ENCODE measurements at regions not wholly inside any gene's neighbourhood (a gene's known extent, or its start where the extent isn't known, plus 50 kb on each side); places are given as distances from the start of the nearest gene placed in this dataset.

GRCh38 chr10:44313761-44314165, 71.1 kb downstream of the CXCL12 start:
- H3K9me3 Mint-ChIP-seq = peaks cover 0 to 4% (median 0%) of the 10 kb centered on the region in 7 donors
- H3K4me3 Mint-ChIP-seq = no peak overlapping the region
- intact Hi-C loops (cut with micrococcal nuclease) = loop anchor here (5.0 kb wide), 1 partner anchor 641 kb away; no protein-coding TSS in a partner anchor

GRCh38 chr10:44312401-44312800, 72.5 kb downstream of the CXCL12 start:
- no peak overlapping the region for H3K4me3 ChIP-seq (replicated peaks in 1 of 3; ENCODE audit: low read depth in 2 of 3, low read length in 3 of 3)
- Mint-ChIP-seq H3K9me3 (peaks cover 0 to 4% (median 0%) of the 10 kb centered on the region in 7 donors), H3K27me3 (ENCODE audit: low read depth in 3 of 3) (peaks cover 6 to 17% (median 12%) of the 10 kb centered on the region in 3 donors), H3K36me3 (no peaks in the 10 kb centered on the region), H3K4me1 (peaks cover 5% of the 10 kb centered on the region), H3K4me3 (no peak overlapping the region), H3K27ac (no peak overlapping the region)
- no peak overlapping the region for H2AFZ ChIP-seq (ENCODE audit: insufficient read depth, low read depth, low read length, poor library complexity, severe bottlenecking)
- no peak overlapping the region for H3K4me2 ChIP-seq (replicated peaks; ENCODE audit: extremely low read depth, low read length, poor library complexity, severe bottlenecking)
- no peak for TF ChIP-seq CTCF (IDR thresholded peaks at IDR 0.05)
- peaks cover 0 to 6% of the 10 kb centered on the region in 2 donors for H3K4me1 ChIP-seq (ENCODE audit: control insufficient read depth in 1 of 2, insufficient read depth in 2 of 2, low read length in 2 of 2)
- intact Hi-C loops (cut with micrococcal nuclease) = loop anchor here (5.0 kb wide), 1 partner anchor 640 kb away; no protein-coding TSS in a partner anchor
- H3K79me2 ChIP-seq (ENCODE audit: insufficient read depth, low read length) = no peaks in the 10 kb centered on the region
- H3K27ac ChIP-seq (ENCODE audit: low read depth in 1 of 2, low read length in 2 of 2) = no peak overlapping the region
- no peaks in the 10 kb centered on the region for H3K36me3 ChIP-seq (replicated peaks in 1 of 2; ENCODE audit: control insufficient read depth in 1 of 2, insufficient read depth in 2 of 2, low read length in 2 of 2)
- 43% methylated on average over 1 of the region's 3 CpGs for WGBS (ENCODE audit: insufficient coverage)
- H3K27me3 ChIP-seq (ENCODE audit: control insufficient read depth in 2 of 2, insufficient read depth in 2 of 2, low read length in 2 of 2) = no peaks in the 10 kb centered on the region
- no peaks in the 10 kb centered on the region for H3K9me3 ChIP-seq (replicated peaks in 1 of 2; ENCODE audit: control insufficient read depth in 1 of 2, insufficient read depth in 1 of 2, low read length in 2 of 2)
- no peaks in the 10 kb centered on the region for H4K20me1 ChIP-seq (ENCODE audit: insufficient read depth, low read length)
- no peak overlapping the region for H3K9ac ChIP-seq (ENCODE audit: insufficient read depth, low read length, poor library complexity, severe bottlenecking)
- DNase-seq = no peak

More at GRCh38 chr10:44313761-44314165, 71.1 kb downstream of the CXCL12 start:
- DNase-seq = no peak
- WGBS (ENCODE audit: insufficient coverage) = no CpG with 5 or more reads among the region's 1 CpG
- Histone ChIP-seq H3K79me2 (ENCODE audit: insufficient read depth, low read length) (no peaks in the 10 kb centered on the region), H3K4me2 (replicated peaks; ENCODE audit: extremely low read depth, low read length, poor library complexity, severe bottlenecking) (no peak overlapping the region), H2AFZ (ENCODE audit: insufficient read depth, low read depth, low read length, poor library complexity, severe bottlenecking) (no peak overlapping the region), H3K9me3 (replicated peaks in 1 of 2; ENCODE audit: control insufficient read depth in 1 of 2, insufficient read depth in 1 of 2, low read length in 2 of 2) (no peaks in the 10 kb centered on the region), H4K20me1 (ENCODE audit: insufficient read depth, low read length) (no peaks in the 10 kb centered on the region), H3K9ac (ENCODE audit: insufficient read depth, low read length, poor library complexity, severe bottlenecking) (no peak overlapping the region), H3K4me1 (ENCODE audit: control insufficient read depth in 1 of 2, insufficient read depth in 2 of 2, low read length in 2 of 2) (peaks cover 0 to 6% of the 10 kb centered on the region in 2 donors), H3K27ac (ENCODE audit: low read depth in 1 of 2, low read length in 2 of 2) (no peak overlapping the region), H3K36me3 (replicated peaks in 1 of 2; ENCODE audit: control insufficient read depth in 1 of 2, insufficient read depth in 2 of 2, low read length in 2 of 2) (no peaks in the 10 kb centered on the region), H3K4me3 (replicated peaks in 1 of 3; ENCODE audit: low read depth in 2 of 3, low read length in 3 of 3) (no peak overlapping the region), H3K27me3 (ENCODE audit: control insufficient read depth in 2 of 2, insufficient read depth in 2 of 2, low read length in 2 of 2) (no peaks in the 10 kb centered on the region)
- Mint-ChIP-seq H3K4me1 (peaks cover 5% of the 10 kb centered on the region), H3K27ac (no peak overlapping the region), H3K36me3 (no peaks in the 10 kb centered on the region), H3K27me3 (ENCODE audit: low read depth in 3 of 3) (peaks cover 6 to 13% (median 12%) of the 10 kb centered on the region in 3 donors)
- TF ChIP-seq CTCF (IDR thresholded peaks at IDR 0.05) = no peak
